Endothelial cell of umbilical vein (primary cell): ENCODE measurements at regions not wholly inside any gene's neighbourhood (a gene's known extent, or its start where the extent isn't known, plus 50 kb on each side); places are given as distances from the start of the nearest gene placed in this dataset.

Experiments
- BruUV-seq: library from RNA; stranded (reverse); fragments of 400-500 nt; replicated peaks from 2 replicates; lab custom pipeline; 2021; lab: Mats Ljungman, UMichigan
- CTCF ChIA-PET: fragments of 300-600, 350-600 bp; sonication (Branson Sonifier 250); formaldehyde crosslinking; loops from one replicate; lab custom pipeline; 2021; ENCODE audit warnings: antibody characterized with exemption, inconsistent platforms; lab: Charles Lee
- POLR2A ChIA-PET: fragments of 300-600, 350-600 bp; sonication (Branson Sonifier 250); formaldehyde crosslinking; loops from one replicate; lab custom pipeline; 2021; ENCODE audit warnings: antibody characterized with exemption, inconsistent platforms; lab: Charles Lee
- DNase-seq: peaks from one replicate; pipeline ENCODE4 v3.0.0-alpha.2; 2011; ENCODE audit warnings: low read depth, low spot score
- FAIRE-seq: peaks from 2 replicates; lab custom pipeline; 2011; peaks lifted over from hg19 to GRCh38; lab: Jason Lieb, UNC
- H2AFZ ChIP-seq: 2 replicates; pipeline ENCODE4 v1.6.0; 2012; ENCODE audit warnings: low read depth, low read length, control low read depth, inconsistent platforms
- H3K27ac ChIP-seq: 2 replicates; pipeline ENCODE4 v1.5.1; 2011; ENCODE audit warnings: low read depth, mild to moderate bottlenecking, control low read depth, low read length, moderate library complexity; ENCODE audit not compliant: insufficient read depth
- H3K27me3 ChIP-seq, 2 experiments: 2 replicates each; pipeline versions ENCODE4 v1.6.0 to v1.6.1; 2011; ENCODE audit warnings: low read length in 2 of 2, mixed read lengths in 1 of 2; ENCODE audit not compliant: control insufficient read depth in 2 of 2, insufficient read depth in 2 of 2
- H3K36me3 ChIP-seq, 2 experiments: 2 replicates in 1 of 2; 3 replicates in 1 of 2; pipeline ENCODE4 v1.5.1; 2011; ENCODE audit warnings: low read length in 2 of 2, mild to moderate bottlenecking in 1 of 2, moderate library complexity in 1 of 2; ENCODE audit not compliant: control insufficient read depth in 2 of 2, insufficient read depth in 2 of 2; ENCODE audit errors: extremely low read depth in 1 of 2
- H3K4me1 ChIP-seq: 3 replicates; pipeline ENCODE4 v1.5.1; 2011; ENCODE audit warnings: mild to moderate bottlenecking, low read length; ENCODE audit not compliant: control insufficient read depth, insufficient read depth; ENCODE audit errors: extremely low read depth
- H3K4me2 ChIP-seq: 2 replicates; pipeline ENCODE4 v1.6.1; 2011; ENCODE audit warnings: low read length, control low read depth, mixed read lengths; ENCODE audit not compliant: insufficient read depth
- H3K4me3 ChIP-seq, 3 experiments: fragments of 200-600 bp in 1 of 3; sonication (generic), shearing (Covaris generic) in 1 of 3; replicated peaks in 1 of 3; 2 replicates each; pipeline ENCODE4 v1.5.1; 2011 to 2016; ENCODE audit warnings: control low read depth in 3 of 3, low read length in 3 of 3, mild to moderate bottlenecking in 2 of 3, inconsistent platforms in 1 of 3, low read depth in 1 of 3, moderate library complexity in 1 of 3; ENCODE audit not compliant: insufficient read depth in 1 of 3
- H3K79me2 ChIP-seq: 2 replicates; pipeline ENCODE4 v1.6.0; 2012; ENCODE audit warnings: low read length, inconsistent platforms; ENCODE audit not compliant: control insufficient read depth, insufficient read depth
- H3K9ac ChIP-seq: replicated peaks from 2 replicates; pipeline ENCODE3; 2011; ENCODE audit warnings: low read length, control low read depth; ENCODE audit not compliant: insufficient read depth; ENCODE audit errors: extremely low read depth
- H3K9me1 ChIP-seq: replicated peaks from 3 replicates; pipeline ENCODE4 v1.6.0; 2011; ENCODE audit warnings: mild to moderate bottlenecking, low read length; ENCODE audit not compliant: control insufficient read depth, insufficient read depth; ENCODE audit errors: extremely low read depth
- H3K9me3 ChIP-seq: replicated peaks from 2 replicates; pipeline ENCODE4 v1.5.1; 2012; ENCODE audit warnings: low read length, inconsistent platforms; ENCODE audit not compliant: control insufficient read depth, insufficient read depth
- H4K20me1 ChIP-seq: replicated peaks from 2 replicates; pipeline ENCODE3; 2011; ENCODE audit warnings: mild to moderate bottlenecking, low read length; ENCODE audit not compliant: control insufficient read depth, insufficient read depth; ENCODE audit errors: extremely low read depth
- FOS ChIP-seq: IDR thresholded peaks from 2 replicates; pipeline ENCODE4 v1.6.1; 2011; ENCODE audit warnings: mild to moderate bottlenecking, low read length, moderate library complexity, borderline replicate concordance; ENCODE audit not compliant: insufficient read depth
- POLR2A ChIP-seq: IDR thresholded peaks from 2 replicates; pipeline ENCODE4 v1.6.1; 2012; ENCODE audit warnings: low read depth, mild to moderate bottlenecking, control low read depth, low read length
- dilution Hi-C: fragments of 300-500 bp; cut with MboI; formaldehyde crosslinking; loops from one replicate; pipeline ENCODE4 v1.15.0; 2019; ENCODE audit warnings: low sequenced_read_pairs; ENCODE audit not compliant: extremely low pct_ligation_motif_present
- intact Hi-C: fragments of 100-400 bp; cut with micrococcal nuclease; formaldehyde crosslinking; loops from one replicate; pipeline ENCODE4 v1.10.0; 2022

DNA sequence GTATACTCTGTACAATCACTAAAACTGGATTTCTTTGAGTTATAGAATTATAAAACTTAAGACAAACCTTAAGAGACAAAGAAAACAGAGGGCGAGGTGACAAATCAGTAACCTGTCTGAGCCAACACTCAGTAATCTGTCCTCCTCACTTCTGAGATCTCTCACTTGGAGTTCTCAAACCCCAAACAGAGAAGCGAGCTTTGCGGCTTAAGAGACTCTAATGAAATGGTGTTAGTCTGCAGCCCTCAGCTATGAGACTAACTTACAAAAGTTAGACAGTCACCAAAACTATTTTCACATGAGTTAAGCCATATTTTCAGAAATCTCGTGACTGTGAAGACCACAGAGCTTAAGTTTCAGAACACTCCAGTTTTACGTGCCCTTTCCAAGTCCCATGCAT lies 140.6 kb downstream of the TMX3 start:
- no peak overlapping the region for H3K4me3 ChIP-seq
- no peaks in the 10 kb centered on the region for H3K9me1 ChIP-seq
- TF ChIP-seq FOS (no peak), POLR2A (no peak)
- BruUV-seq, result no TSS peak
- POLR2A ChIA-PET, result no interaction called here
- dilution Hi-C loops, result no loop called here
- no peak overlapping the region for H3K9ac ChIP-seq
- H3K4me1 ChIP-seq, result no peaks in the 10 kb centered on the region
- H2AFZ ChIP-seq, result no peak overlapping the region
- H3K27me3 ChIP-seq, result no peaks in the 10 kb centered on the region
- no peaks in the 10 kb centered on the region for H4K20me1 ChIP-seq
- H3K9me3 ChIP-seq, result no peaks in the 10 kb centered on the region
- FAIRE-seq (no peak), DNase-seq (no peak)
- no peak overlapping the region for H3K4me2 ChIP-seq
- intact Hi-C loops, result no loop called here
- CTCF ChIA-PET, result no interaction called here
- no peaks in the 10 kb centered on the region for H3K36me3 ChIP-seq
- no peaks in the 10 kb centered on the region for H3K79me2 ChIP-seq
- H3K27ac ChIP-seq, result no peak overlapping the region

DNA sequence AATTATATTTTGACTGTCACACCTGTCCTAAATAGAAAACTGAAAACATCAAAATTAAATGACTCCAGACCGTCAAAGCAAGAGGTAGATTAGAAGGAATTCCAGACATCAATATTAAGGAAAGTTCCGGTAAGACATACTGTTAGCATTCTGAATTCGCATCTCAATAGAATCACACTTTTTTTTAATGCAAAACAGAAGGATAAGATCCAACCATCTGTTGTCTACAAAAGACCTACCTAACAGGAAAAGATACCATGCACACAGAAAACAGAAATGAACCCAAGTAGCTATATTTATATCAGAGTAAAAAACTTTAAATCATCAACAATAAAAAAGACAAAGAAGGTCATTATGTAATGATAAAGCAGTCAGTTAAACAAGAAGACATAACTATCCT lies 145.0 kb downstream of the TMX3 start:
- Histone ChIP-seq H3K4me1 (no peaks in the 10 kb centered on the region), H2AFZ (no peak overlapping the region), H3K9ac (no peak overlapping the region), H3K9me3 (no peaks in the 10 kb centered on the region), H3K9me1 (no peaks in the 10 kb centered on the region), H4K20me1 (no peaks in the 10 kb centered on the region), H3K27ac (no peak overlapping the region), H3K4me2 (no peak overlapping the region), H3K36me3 (no peaks in the 10 kb centered on the region), H3K27me3 (no peaks in the 10 kb centered on the region), H3K4me3 (no peak overlapping the region), H3K79me2 (no peaks in the 10 kb centered on the region)
- intact Hi-C loops (no loop called here), dilution Hi-C loops (no loop called here)
- FAIRE-seq, result no peak
- no peak for DNase-seq
- CTCF ChIA-PET, result no interaction called here
- no TSS peak for BruUV-seq
- POLR2A ChIA-PET, result no interaction called here
- no peak for TF ChIP-seq POLR2A
- TF ChIP-seq FOS, result no peak
